Keratinocyte (primary cell): ENCODE measurements at regions not wholly inside any gene's neighbourhood (a gene's known extent, or its start where the extent isn't known, plus 50 kb on each side); places are given as distances from the start of the nearest gene placed in this dataset.

ENCODE experiments used
- DNase-seq: peaks from one replicate; pipeline ENCODE4 v3.0.0-alpha.2; 2011; ENCODE audit warnings: low read depth, missing footprints, low spot score
- FAIRE-seq: peaks from 2 replicates; lab custom pipeline; 2011; peaks lifted over from hg19 to GRCh38; lab: Jason Lieb, UNC
- H2AFZ ChIP-seq: 2 replicates; pipeline ENCODE4 v1.6.0; 2012; ENCODE audit warnings: low read length, control low read depth, inconsistent platforms; ENCODE audit not compliant: control insufficient read depth
- H3K27ac ChIP-seq: 2 replicates; pipeline ENCODE4 v1.5.1; 2011; ENCODE audit warnings: low read length; ENCODE audit not compliant: control insufficient read depth, insufficient read depth
- H3K27me3 ChIP-seq: 3 replicates; pipeline ENCODE4 v1.6.0; 2011; ENCODE audit warnings: low read length; ENCODE audit not compliant: control insufficient read depth, insufficient read depth; ENCODE audit errors: extremely low read depth
- H3K36me3 ChIP-seq, 2 experiments: 2 replicates in 1 of 2; 3 replicates in 1 of 2; pipeline ENCODE4 v1.5.1; 2011; ENCODE audit warnings: low read length in 2 of 2, mild to moderate bottlenecking in 1 of 2; ENCODE audit not compliant: control insufficient read depth in 2 of 2, insufficient read depth in 2 of 2; ENCODE audit errors: extremely low read depth in 1 of 2
- H3K4me1 ChIP-seq: 3 replicates; pipeline ENCODE4 v1.5.1; 2011; ENCODE audit warnings: low read length; ENCODE audit not compliant: control insufficient read depth, insufficient read depth; ENCODE audit errors: extremely low read depth
- H3K4me2 ChIP-seq: 3 replicates; pipeline ENCODE4 v1.6.0; 2011; ENCODE audit warnings: low read depth, low read length; ENCODE audit not compliant: control insufficient read depth, insufficient read depth; ENCODE audit errors: extremely low read depth
- H3K4me3 ChIP-seq, 3 experiments: fragments of 200-600 bp in 1 of 3; sonication (generic) in 1 of 3; 2 replicates in 2 of 3; 3 replicates in 1 of 3; pipeline ENCODE4 v1.5.1; 2011 to 2016; ENCODE audit warnings: low read length in 3 of 3, mild to moderate bottlenecking in 3 of 3, control low read depth in 2 of 3, inconsistent platforms in 1 of 3, low read depth in 1 of 3, mixed read lengths in 1 of 3, mixed run types in 1 of 3, moderate library complexity in 1 of 3; ENCODE audit not compliant: control insufficient read depth in 2 of 3, insufficient read depth in 2 of 3; ENCODE audit errors: extremely low read depth in 1 of 3
- H3K79me2 ChIP-seq: 2 replicates; pipeline ENCODE4 v1.6.0; 2012; ENCODE audit warnings: low read length; ENCODE audit not compliant: control insufficient read depth, insufficient read depth
- H3K9ac ChIP-seq: 3 replicates; pipeline ENCODE4 v1.6.0; 2011; ENCODE audit warnings: low read length; ENCODE audit not compliant: control insufficient read depth, insufficient read depth; ENCODE audit errors: extremely low read depth
- H3K9me1 ChIP-seq: 3 replicates; pipeline ENCODE4 v1.6.0; 2011; ENCODE audit warnings: low read length; ENCODE audit not compliant: control insufficient read depth, insufficient read depth; ENCODE audit errors: extremely low read depth
- H3K9me3 ChIP-seq: 2 replicates; pipeline ENCODE4 v1.5.1; 2012; ENCODE audit warnings: low read depth, low read length; ENCODE audit not compliant: control insufficient read depth
- H4K20me1 ChIP-seq: 3 replicates; pipeline ENCODE4 v1.6.0; 2011; ENCODE audit warnings: low read length; ENCODE audit not compliant: control insufficient read depth, insufficient read depth; ENCODE audit errors: extremely low read depth
- EZH2 ChIP-seq: IDR thresholded peaks from one replicate; pipeline ENCODE4 v1.6.1; 2012; ENCODE audit warnings: inconsistent platforms, mild to moderate bottlenecking, low read length, moderate library complexity
- dilution Hi-C: fragments of 300-500 bp; cut with MboI; formaldehyde crosslinking; loops from one replicate; pipeline ENCODE4 v1.7.0; 2020; ENCODE audit warnings: low sequenced_read_pairs; ENCODE audit not compliant: extremely low pct_ligation_motif_present
- TF ChIP-seq, protein P1 (sequence below), 3 experiments: IDR thresholded peaks in 1 of 3; conservative IDR thresholded peaks in 1 of 3; optimal IDR thresholded peaks in 1 of 3; 2 replicates in 2 of 3; 3 replicates in 1 of 3; pipeline versions ENCODE3 to v1.5.1; 2011; ENCODE audit warnings: low read length in 3 of 3, mild to moderate bottlenecking in 3 of 3, moderate library complexity in 2 of 3, control low read depth in 1 of 3, inconsistent platforms in 1 of 3; ENCODE audit not compliant: insufficient read depth in 2 of 3; ENCODE audit errors: extremely low read depth in 1 of 3

DNA sequence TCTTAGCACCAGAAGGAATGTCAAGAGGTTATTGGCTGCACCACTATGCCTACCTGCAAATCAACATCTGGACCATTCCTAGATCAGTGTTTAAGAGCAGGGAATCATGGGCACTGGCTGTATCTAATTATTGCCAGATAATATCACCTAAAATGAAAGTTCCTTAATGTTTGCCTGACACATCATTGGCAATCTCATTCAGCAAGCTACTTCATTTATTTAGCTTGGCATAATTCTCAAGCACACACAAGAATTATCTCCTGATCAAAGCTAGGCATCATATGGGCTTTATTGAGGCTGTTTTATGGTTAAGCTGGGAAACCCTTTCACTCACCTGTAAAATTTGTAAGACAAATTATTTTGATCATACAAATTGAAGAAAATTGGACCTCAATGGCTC lies 581.7 kb downstream of the INHBA start:
- Histone ChIP-seq H3K79me2 (no peaks in the 10 kb centered on the region), H3K4me1 (peaks cover 39% of the 10 kb centered on the region), H3K27me3 (no peaks in the 10 kb centered on the region), H3K27ac (no peak overlapping the region), H2AFZ (no peak overlapping the region), H3K9me1 (no peaks in the 10 kb centered on the region), H3K4me3 (no peak overlapping the region), H3K9ac (no peak overlapping the region), H4K20me1 (no peaks in the 10 kb centered on the region), H3K4me2 (no peak overlapping the region), H3K36me3 (no peaks in the 10 kb centered on the region), H3K9me3 (no peaks in the 10 kb centered on the region)
- FAIRE-seq (peak; percentile 48), DNase-seq (no peak)
- dilution Hi-C loops: no loop called here
- TF ChIP-seq EZH2: no peak
- TF ChIP-seq, protein P1, sequence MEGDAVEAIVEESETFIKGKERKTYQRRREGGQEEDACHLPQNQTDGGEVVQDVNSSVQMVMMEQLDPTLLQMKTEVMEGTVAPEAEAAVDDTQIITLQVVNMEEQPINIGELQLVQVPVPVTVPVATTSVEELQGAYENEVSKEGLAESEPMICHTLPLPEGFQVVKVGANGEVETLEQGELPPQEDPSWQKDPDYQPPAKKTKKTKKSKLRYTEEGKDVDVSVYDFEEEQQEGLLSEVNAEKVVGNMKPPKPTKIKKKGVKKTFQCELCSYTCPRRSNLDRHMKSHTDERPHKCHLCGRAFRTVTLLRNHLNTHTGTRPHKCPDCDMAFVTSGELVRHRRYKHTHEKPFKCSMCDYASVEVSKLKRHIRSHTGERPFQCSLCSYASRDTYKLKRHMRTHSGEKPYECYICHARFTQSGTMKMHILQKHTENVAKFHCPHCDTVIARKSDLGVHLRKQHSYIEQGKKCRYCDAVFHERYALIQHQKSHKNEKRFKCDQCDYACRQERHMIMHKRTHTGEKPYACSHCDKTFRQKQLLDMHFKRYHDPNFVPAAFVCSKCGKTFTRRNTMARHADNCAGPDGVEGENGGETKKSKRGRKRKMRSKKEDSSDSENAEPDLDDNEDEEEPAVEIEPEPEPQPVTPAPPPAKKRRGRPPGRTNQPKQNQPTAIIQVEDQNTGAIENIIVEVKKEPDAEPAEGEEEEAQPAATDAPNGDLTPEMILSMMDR (optimal IDR thresholded peaks at IDR 0.05 in 1 of 3, IDR thresholded peaks at IDR 0.05 in 1 of 3, conservative IDR thresholded peaks at IDR 0.05 in 1 of 3; ENCODE audit: extremely low read depth in 1 of 3, insufficient read depth in 2 of 3, low read length in 3 of 3): no peak

DNA sequence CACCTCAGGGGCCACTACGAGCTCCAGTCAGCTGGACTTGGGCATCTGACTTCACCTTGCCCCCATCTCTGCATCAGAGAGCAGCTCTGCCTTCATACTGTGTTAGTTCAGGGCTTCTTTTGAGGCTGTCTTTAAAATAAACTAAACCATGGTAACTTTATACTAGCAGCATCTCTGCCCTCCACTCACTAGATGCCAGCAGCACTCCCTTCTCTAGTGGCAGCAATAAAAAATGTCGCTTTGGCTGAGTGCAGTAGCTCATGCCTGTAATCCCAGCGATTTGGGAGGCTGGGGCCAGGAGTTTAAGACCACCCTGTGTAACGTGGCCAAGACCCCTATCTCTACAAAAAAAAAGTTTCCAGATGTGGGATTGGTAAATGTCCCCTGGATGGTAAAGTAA lies 584.4 kb downstream of the INHBA start:
- H3K4me3 ChIP-seq: no peak overlapping the region
- no peaks in the 10 kb centered on the region for H3K79me2 ChIP-seq
- H3K9me3 ChIP-seq: no peaks in the 10 kb centered on the region
- peak overlapping the region; percentile 69 for H3K9ac ChIP-seq
- no peak overlapping the region for H3K4me2 ChIP-seq
- no peaks in the 10 kb centered on the region for H4K20me1 ChIP-seq
- no peak for TF ChIP-seq EZH2
- TF ChIP-seq, protein P1 (optimal IDR thresholded peaks at IDR 0.05 in 1 of 3, IDR thresholded peaks at IDR 0.05 in 1 of 3, conservative IDR thresholded peaks at IDR 0.05 in 1 of 3; ENCODE audit: extremely low read depth in 1 of 3, insufficient read depth in 2 of 3, low read length in 3 of 3): peak in 2 of 3 experiments; percentile 8 to 38
- FAIRE-seq (no peak), DNase-seq (no peak)
- peak overlapping the region; percentile 65 for H2AFZ ChIP-seq
- no peaks in the 10 kb centered on the region for H3K36me3 ChIP-seq
- H3K4me1 ChIP-seq: peaks cover 41% of the 10 kb centered on the region
- H3K9me1 ChIP-seq: no peaks in the 10 kb centered on the region
- dilution Hi-C loops: no loop called here
- peak overlapping the region; percentile 100 for H3K27ac ChIP-seq
- no peaks in the 10 kb centered on the region for H3K27me3 ChIP-seq
